T-helper 1 cell (primary cell): ENCODE measurements at regions not wholly inside any gene's neighbourhood (a gene's known extent, or its start where the extent isn't known, plus 50 kb on each side); places are given as distances from the start of the nearest gene placed in this dataset.
"Not testable (repeated sequence)": the region's sequence is repeated elsewhere in the genome, so short reads cannot be mapped to it uniquely, and the experiment has no call there.

Experiments
- DNase-seq, 5 donors: peaks; one replicate each; pipeline ENCODE4 v3.0.0-alpha.2; 2012 to 2020

DNA sequence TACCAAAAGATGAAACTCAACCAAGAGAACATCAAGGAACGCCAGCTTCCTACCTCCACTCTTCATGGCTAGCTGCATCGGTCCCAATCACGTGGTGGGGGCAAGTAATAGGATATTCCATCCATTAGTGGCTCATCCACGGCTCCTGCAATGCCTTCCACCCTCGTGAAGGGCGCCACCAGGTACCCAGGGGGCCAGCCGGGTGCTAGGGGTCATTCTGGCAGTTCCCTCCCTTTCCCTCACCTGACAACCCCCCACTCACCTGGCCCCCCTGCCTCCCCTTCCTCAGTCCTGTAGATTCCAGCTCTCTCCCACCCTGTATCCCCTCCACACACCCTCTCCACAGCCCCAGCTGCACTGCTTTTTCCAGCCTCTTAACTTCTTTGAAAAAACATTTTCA is 161.9 kb downstream of the URI1 start:
- no peak for DNase-seq

- no peak for DNase-seq
Observed at GRCh38 chr19:30105316-30105715, 163.3 kb downstream of the URI1 start.

GRCh38 chr19:30105727-30106126 is 163.7 kb downstream of the URI1 start:
- no peak for DNase-seq

DNA sequence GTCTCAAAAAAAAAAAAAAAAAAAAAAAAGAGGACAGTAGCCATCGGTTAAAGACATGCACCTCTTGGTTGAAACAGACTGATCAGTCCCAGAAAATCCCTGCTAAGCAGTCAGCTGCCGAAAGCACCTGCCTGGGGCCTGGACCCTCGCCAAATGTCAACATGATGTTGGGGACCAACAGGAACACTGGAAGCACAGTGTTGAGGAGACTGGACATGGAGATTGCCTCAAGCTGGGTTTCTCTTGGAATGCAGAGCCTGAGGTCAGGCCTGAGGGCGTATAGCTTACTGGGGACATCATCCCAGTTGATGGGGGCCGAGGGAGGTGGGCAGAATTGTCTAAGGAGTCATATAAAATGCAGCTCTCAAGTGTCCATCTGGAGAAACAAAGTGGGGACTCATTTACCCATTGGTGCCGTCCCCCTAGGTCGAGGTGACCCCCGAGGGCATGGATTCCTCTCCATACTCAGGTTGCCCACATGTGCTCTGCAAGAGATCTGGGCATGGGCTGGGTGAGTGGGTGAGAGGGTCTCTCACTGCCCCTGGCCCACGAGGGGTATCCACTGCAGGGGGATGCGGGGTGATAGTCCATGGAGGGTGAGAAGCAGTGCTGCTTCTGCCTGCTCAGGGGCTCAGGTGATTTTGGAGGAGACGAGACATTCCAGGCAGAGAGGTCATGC is 164.5 kb downstream of the URI1 start:
- DNase-seq, result no peak

- DNase-seq, result no peak
Observed at GRCh38 chr19:30107251-30107650, 165.2 kb downstream of the URI1 start.

DNA sequence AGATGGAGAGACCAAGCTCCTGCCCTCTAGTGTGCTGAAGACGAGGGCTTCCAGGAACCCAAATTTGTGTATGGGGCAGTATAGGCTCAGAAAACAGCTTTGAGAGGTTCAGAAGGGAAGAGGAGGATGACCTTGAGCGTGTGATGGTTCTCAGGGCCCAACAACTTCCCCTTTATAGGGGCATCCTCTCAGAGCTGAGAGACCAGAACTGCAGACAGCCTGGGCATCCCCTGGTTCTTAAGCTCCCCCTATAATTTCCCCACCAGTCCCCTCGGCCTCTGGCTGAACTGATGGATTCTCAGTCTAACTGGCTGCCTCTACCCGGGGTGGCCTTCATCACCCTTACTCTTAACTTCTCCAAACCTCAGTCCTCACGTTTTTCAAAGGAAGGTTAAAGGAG is 167.5 kb downstream of the URI1 start:
- no peak for DNase-seq

DNA sequence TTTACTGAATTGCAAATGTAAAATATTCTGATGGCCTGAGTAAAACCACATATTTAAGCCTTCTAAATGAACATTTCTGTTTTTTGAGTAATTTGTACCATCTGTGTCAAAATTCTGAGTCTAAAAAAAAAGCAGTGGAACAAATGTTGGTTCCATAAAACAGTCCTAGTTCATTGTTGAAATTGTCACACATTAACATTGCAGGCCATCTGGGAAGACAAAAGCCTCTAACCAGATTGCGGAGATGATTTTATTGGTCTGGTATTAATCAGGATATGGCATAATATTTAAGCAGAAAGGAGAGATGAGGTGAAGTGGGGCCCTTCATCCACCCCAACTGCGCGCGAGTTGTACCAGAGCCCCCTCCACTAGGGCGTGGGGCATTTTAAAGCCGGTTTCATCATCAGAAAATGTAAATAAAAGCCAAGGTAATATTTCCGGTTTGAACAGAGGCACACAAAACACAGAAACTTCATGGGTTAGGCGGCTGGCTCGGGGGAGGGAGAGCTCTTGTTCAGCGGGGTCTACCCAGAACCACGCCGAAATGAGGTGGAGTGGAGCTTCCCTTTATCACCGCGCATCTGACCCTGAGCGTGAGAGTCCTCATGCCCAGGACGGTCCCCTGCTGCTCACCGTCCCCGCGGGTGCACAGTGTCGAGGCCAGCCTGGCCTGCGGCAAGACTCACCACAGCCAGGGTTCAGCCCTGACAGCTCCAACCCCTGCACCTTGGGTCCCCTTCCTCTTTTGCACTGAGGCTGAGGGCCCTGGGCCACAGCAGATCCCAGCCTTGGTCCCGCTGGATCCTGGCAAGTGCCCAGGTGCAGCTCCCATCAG is 169.2 kb downstream of the URI1 start:
- DNase-seq, result no peak

DNA sequence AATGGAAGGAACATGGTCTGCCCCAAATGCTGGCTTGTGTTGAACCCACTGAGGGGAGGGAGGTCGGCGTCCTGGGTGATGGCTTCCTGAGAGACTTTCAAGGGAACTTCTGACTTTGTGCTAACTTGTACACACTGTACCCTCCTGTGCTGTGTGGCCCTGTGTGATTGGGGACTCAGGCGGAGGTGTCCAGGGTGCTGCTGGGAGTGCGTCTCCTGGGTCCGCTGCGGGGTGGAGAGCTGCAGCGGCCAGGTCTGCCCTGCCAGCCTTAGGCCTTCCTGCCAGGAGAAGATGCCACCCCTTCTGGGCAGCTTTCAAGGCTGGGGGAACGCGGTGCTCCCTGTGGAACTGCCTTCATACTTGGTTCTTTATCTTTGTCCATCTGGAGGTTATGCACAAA is 170.1 kb downstream of the URI1 start:
- no peak for DNase-seq

DNA sequence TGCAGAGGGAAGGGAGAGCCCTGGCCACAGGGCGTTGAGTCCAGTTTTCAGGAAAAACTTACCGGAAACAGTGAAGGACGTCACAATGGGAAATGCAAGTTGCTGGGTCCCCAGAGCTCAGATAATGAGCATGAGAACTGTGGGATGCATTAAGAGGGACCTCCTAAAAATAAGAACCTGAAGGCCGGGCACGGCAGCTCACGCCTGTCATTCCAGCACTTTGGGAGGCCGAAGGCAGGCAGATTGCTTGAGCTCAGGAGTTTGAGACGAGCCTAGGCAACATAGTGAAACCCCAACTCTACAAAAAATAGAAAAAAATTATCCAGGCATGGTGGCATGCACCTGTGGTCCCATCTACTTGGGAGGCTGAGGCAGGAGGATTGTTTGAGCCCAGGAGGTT is 170.6 kb downstream of the URI1 start:
- no peak for DNase-seq

GRCh38 chr19:30113186-30113585 is 171.1 kb downstream of the URI1 start:
- DNase-seq, result no peak

- not testable (repeated sequence) for DNase-seq
Observed at GRCh38 chr19:30114095-30114494, 172.1 kb downstream of the URI1 start.

GRCh38 chr19:30115947-30116346 is 173.9 kb downstream of the URI1 start:
- no peak for DNase-seq

- DNase-seq, result no peak
Observed at GRCh38 chr19:30116530-30116929, 174.5 kb downstream of the URI1 start.

DNA sequence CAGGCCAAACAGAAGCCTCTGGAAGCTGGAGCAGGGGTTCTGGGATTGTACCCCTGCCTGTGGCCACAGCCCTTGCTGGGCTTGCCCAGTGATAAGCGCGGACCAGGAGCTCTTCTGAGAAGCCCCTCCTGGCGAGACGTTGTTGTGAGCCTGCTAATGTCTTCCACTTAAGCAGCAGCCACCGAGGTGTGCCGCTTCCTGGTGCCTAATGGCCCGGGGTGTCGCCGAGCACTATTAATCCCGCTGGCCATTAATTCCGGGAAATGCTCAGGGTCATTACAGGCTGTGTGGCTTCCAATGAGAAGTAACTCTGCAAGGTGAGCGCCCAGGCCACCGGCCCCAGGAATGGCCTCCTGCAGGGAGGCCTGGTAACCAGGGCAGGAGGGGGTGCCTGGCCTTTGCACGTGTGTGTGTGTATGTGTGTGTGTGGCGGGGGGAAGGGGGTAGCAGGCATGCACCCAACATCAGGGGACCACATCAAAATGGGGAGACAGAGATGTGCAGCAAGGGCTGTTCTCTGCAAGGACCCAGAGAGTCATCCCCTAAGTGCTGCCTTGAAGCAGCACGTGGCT is 175.0 kb downstream of the URI1 start:
- no peak for DNase-seq

GRCh38 chr19:30117636-30118145 is 175.7 kb downstream of the URI1 start:
- DNase-seq, result no peak

DNA sequence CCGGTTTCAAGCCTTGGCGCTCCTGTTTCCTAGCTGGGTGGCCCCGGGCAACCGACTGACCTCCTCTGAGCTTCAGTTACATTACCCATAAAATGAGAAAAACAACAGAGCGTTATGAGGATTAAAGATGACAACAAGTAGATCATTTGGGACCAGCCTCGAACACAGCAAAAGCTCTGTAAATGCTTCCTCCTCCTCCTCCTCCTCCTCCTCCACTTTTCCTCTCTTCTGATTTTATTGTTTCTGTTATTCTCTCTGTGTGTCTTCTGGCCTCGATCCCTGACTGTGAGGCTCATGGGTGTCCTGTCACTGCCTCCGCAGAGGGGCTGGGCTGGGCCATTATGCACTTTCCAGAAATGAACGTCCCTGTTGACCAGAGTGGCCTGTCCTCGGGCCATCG is 176.2 kb downstream of the URI1 start:
- no peak for DNase-seq

- no peak for DNase-seq
Observed at GRCh38 chr19:30118760-30119159, 176.7 kb downstream of the URI1 start.

DNA sequence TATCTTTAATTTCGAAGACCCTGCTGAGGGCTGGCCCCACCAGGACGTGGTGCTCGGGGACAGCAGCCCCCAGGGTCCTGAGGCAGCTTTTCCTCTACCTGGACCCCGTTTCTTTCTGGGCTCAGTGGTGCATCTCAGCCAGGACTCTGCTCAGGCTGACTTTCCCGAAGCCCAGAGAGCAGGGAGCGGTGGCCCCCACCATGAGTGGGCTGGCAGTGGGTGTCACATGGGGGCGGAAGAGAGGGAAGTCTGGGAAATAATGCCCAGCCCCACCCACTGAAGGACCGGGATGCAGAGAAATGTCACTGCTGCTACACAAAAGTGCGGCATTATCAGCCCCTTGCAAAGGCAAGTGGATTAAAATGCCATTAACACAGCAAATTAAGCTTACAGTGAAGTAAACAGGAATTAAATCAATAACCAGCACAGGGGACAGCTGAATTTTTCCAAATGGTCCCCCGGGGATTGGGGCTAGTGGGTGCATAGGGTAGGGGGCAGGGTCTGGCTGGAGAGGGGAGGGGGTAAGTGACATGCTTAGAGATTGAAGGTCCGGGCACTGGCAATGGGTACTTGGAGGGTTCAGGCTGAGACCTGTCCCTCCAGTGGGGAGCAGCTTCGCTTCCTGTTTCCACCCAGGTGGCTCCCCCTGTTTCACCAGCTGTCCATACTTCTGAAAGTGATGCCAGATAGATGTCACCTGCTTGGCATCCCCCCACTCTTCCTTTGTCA is 177.3 kb downstream of the URI1 start:
- no peak for DNase-seq

DNA sequence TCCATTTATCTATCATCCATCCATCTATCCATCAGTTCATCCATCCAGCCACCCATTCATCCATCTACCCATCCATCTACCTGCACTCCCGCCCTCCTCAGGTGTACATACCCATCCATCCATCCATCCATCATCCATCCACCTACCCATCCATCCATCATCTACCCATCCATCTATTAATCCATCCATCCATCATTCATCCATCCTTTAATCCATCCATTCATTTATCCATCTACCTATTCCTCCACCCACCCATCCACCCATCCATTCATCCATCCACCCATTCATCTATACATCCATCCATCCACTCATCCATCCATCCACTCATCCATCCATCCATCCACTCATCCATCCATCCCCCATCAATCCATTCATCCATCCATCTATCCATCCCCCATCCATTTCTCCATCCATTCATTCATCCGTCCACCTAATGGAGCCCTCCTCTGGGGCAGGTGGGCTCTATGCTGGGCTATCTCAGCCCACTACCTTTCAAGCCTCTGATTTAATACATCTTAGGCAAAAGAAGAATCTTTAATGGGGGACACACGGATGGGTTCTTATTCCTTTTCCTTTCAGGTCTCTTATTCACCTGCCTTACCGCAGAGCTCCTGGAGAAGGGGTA is 178.9 kb downstream of the URI1 start:
- no peak for DNase-seq

DNA sequence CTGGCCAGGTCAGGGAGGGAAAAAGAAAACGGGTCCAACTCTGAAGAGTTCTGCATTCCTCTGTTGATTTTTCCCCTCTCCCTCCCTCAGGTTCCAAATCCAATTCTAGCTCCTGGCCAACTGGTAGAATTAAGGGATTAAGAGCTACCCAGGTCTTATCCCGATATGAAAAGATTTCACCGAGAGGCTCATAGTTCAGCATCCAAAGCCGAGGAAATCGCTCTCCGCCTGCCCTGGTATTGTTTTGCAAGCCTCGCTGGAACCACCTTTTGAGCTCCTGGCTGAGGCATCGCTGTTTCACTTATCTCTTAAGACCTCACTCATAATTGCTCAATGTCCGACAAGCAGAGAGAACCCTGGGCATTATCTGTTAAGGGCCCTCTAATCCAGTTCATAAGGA is 180.4 kb downstream of the URI1 start:
- no peak for DNase-seq

DNA sequence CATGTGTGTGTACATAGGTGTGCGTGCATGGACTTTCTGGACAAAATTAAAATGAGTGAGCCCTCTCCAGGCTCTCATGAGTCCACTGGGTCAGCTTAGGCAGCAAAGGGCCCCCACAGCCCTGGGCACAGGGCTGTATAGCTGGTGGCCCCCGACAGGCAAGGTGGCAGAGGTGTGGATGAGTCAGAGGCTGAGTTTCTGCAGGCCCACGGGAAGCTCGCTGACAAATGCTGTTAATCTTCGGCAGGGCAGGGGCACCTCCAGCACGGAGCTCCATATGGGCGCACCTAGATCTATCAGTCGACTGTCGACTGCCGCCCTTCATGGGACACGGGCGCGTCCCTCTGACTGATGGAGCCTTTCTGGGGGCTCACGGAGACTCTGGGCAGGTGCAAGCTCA is 181.1 kb downstream of the URI1 start:
- no peak for DNase-seq

- no peak for DNase-seq
Observed at GRCh38 chr19:30123611-30124010, 181.6 kb downstream of the URI1 start.

DNA sequence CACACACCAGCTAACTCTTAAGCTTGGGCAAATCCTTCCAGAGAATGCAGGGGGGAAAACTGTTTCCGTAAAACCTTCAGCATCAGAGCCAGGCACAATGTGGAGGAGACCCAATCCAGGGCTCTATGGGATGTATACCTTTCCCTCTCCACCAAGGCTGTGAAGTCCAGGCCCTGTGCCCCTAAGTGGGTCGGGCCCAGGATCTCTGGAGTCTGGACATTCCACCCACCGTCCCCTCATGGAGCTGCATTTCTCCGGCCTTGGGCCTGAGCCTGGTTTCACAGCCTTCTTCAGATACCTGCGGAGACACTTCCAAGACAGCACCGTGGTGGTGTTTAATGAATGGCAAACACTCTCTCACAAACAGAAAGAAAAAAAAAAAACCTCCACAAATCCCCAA is 186.2 kb downstream of the URI1 start:
- DNase-seq, result no peak
